Progenitor cell of endocrine pancreas (in vitro differentiated cells): ENCODE measurements at regions not wholly inside any gene's neighbourhood (a gene's known extent, or its start where the extent isn't known, plus 50 kb on each side); places are given as distances from the start of the nearest gene placed in this dataset.

Experiments used
- DNase-seq: peaks from one replicate; pipeline ENCODE4 v3.0.0; 2021; ENCODE audit warnings: low spot score; ENCODE audit not compliant: unreplicated experiment
- H3K27ac Mint-ChIP-seq: 2 replicates; pipeline ENCODE4 v1.8.0; 2021; ENCODE audit warnings: mild to moderate bottlenecking, moderate library complexity, mixed read lengths
- H3K27me3 Mint-ChIP-seq: 2 replicates; pipeline ENCODE4 v1.8.0; 2021; ENCODE audit warnings: mixed read lengths
- H3K36me3 Mint-ChIP-seq: 2 replicates; pipeline ENCODE4 v1.8.0; 2022; ENCODE audit warnings: mixed read lengths; ENCODE audit not compliant: insufficient read depth
- H3K4me1 Mint-ChIP-seq: 2 replicates; pipeline ENCODE4 v1.8.0; 2021; ENCODE audit warnings: low read depth, mixed read lengths
- H3K4me3 Mint-ChIP-seq: 2 replicates; pipeline ENCODE4 v1.8.0; 2021; ENCODE audit warnings: low read depth, mild to moderate bottlenecking, moderate library complexity, mixed read lengths
- H3K9me3 Mint-ChIP-seq: 2 replicates; pipeline ENCODE4 v1.8.0; 2021; ENCODE audit warnings: low read depth, mixed read lengths
- CTCF ChIP-seq: fragments of 200-600 bp; sonication (generic); IDR thresholded peaks from one replicate; pipeline ENCODE4 v1.5.0; 2021; ENCODE audit warnings: antibody characterized with exemption, mild to moderate bottlenecking; ENCODE audit not compliant: unreplicated experiment

GRCh38 chr13:22642088-22642487 lies 538.7 kb upstream of the SGCG start:
- Mint-ChIP-seq H3K36me3 (no peaks in the 10 kb centered on the region), H3K4me3 (no peak overlapping the region), H3K27me3 (no peaks in the 10 kb centered on the region), H3K27ac (no peak overlapping the region), H3K9me3 (no peaks in the 10 kb centered on the region), H3K4me1 (no peaks in the 10 kb centered on the region)
- no peak for DNase-seq
- no peak for TF ChIP-seq CTCF

- DNase-seq, result no peak
- TF ChIP-seq CTCF, result no peak
- Mint-ChIP-seq H3K4me3 (no peak overlapping the region), H3K9me3 (no peaks in the 10 kb centered on the region), H3K4me1 (peaks cover 4% of the 10 kb centered on the region), H3K36me3 (no peaks in the 10 kb centered on the region), H3K27ac (no peak overlapping the region), H3K27me3 (no peaks in the 10 kb centered on the region)
Measured at GRCh38 chr13:22644941-22645340, 535.8 kb upstream of the SGCG start.

GRCh38 chr13:22647156-22647850 lies 533.5 kb upstream of the SGCG start:
- Mint-ChIP-seq H3K27ac (no peak overlapping the region), H3K9me3 (no peaks in the 10 kb centered on the region), H3K4me1 (peaks cover 4% of the 10 kb centered on the region), H3K27me3 (no peaks in the 10 kb centered on the region), H3K36me3 (no peaks in the 10 kb centered on the region), H3K4me3 (no peak overlapping the region)
- DNase-seq, result no peak
- TF ChIP-seq CTCF, result no peak

- no peak for TF ChIP-seq CTCF
Measured at GRCh38 chr13:22648320-22648801, 532.4 kb upstream of the SGCG start.

GRCh38 chr13:22652796-22653195 lies 528.0 kb upstream of the SGCG start:
- H3K27me3 Mint-ChIP-seq, result no peaks in the 10 kb centered on the region
- H3K36me3 Mint-ChIP-seq, result no peaks in the 10 kb centered on the region
- no peak overlapping the region for H3K4me3 Mint-ChIP-seq
- no peak for DNase-seq
- no peak for TF ChIP-seq CTCF
- H3K27ac Mint-ChIP-seq, result no peak overlapping the region
- H3K4me1 Mint-ChIP-seq, result peaks cover 4% of the 10 kb centered on the region
- H3K9me3 Mint-ChIP-seq, result no peaks in the 10 kb centered on the region

More at GRCh38 chr13:22648320-22648801, 532.4 kb upstream of the SGCG start:
- peaks cover 4% of the 10 kb centered on the region for H3K4me1 Mint-ChIP-seq
- DNase-seq, result no peak
- peak overlapping the region; percentile 43 for H3K27ac Mint-ChIP-seq
- H3K4me3 Mint-ChIP-seq, result no peak overlapping the region
- no peaks in the 10 kb centered on the region for H3K36me3 Mint-ChIP-seq
- H3K9me3 Mint-ChIP-seq, result no peaks in the 10 kb centered on the region
- no peaks in the 10 kb centered on the region for H3K27me3 Mint-ChIP-seq
